KOPT-K1 (cell line): ENCODE measurements at regions not wholly inside any gene's neighbourhood (a gene's known extent, or its start where the extent isn't known, plus 50 kb on each side); places are given as distances from the start of the nearest gene placed in this dataset.

Experiments used
- H3K27ac ChIP-seq: fragments of 200-600 bp; sonication (generic); 2 replicates; pipeline ENCODE4 v1.5.1; 2016; ENCODE audit warnings: antibody characterized with exemption, mild to moderate bottlenecking, low read depth, low read length; ENCODE audit not compliant: poor library complexity, severe bottlenecking
- H3K36me3 ChIP-seq: fragments of 200-600 bp; sonication (generic); 2 replicates; pipeline ENCODE4 v1.5.1; 2017; ENCODE audit warnings: antibody characterized with exemption, mild to moderate bottlenecking, low read length, moderate library complexity; ENCODE audit not compliant: insufficient read depth
- H3K9me3 ChIP-seq: fragments of 200-600 bp; sonication (generic); 2 replicates; pipeline ENCODE4 v1.5.1; 2017; ENCODE audit warnings: antibody characterized with exemption, low read length, mild to moderate bottlenecking; ENCODE audit not compliant: insufficient read depth, poor library complexity, severe bottlenecking

DNA sequence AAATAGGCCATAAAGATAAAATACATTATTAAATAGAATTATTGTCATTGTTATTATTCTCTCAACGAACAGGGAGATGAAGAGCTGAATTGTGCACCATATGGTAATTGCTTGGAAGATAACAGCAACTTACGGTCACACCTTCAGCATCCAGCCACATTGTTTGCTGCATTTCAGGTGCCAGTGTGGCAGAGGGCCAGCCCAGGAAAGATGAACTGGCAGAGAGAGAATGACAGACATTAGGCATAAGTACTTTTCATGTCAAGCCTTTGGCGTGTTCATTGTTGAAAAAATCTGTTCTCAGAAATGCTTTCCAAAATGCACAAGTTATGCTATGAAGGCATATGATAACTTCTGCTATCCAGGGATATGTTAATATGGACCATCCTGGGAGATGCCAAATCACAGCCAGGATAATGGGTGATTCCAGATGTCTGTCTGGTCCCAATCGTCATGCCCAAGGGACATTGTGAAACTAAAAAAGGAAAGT, 748.6 kb upstream of the PIK3C3 start:
- no peak overlapping the region for H3K27ac ChIP-seq
- H3K9me3 ChIP-seq: no peaks in the 10 kb centered on the region
- H3K36me3 ChIP-seq: no peaks in the 10 kb centered on the region

DNA sequence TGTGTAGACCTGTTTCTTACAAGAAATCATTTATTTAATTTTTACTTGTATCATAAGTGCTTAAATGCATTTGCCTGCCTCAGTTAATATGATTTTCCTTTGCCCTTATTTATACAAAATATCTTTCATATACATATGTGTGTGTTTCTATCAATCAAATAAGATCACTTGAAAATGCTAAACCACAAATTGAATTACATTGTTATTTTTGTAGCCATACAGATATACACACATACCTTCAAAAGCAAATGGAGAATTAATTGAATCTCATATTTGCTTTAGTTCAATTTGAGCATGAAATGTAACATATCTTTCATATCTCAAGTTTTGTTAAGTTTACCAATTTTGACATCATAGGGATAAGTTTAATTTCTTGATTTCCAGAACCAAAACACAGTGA, 755.8 kb upstream of the PIK3C3 start:
- H3K36me3 ChIP-seq: no peaks in the 10 kb centered on the region
- no peaks in the 10 kb centered on the region for H3K9me3 ChIP-seq
- H3K27ac ChIP-seq: no peak overlapping the region

DNA sequence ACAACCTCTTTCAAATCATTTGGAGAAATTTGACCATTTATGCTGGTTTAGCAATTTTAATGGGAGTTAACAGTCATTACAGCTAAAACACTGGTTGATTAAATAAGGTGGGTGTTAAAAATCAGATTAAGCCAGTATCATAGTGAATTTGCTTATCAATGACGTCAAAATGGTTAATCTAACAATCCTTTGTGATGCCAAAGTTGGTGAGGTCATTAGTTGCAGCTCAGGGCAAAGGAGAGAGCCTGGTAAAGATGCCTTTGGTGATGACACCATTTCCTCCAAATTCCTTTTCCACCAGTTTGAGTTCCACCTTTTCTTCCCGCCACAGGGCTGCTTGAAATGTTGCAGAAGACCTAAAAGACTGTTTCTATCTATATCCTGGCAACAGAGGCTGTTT, 757.1 kb upstream of the PIK3C3 start:
- Histone ChIP-seq H3K27ac (no peak overlapping the region), H3K36me3 (no peaks in the 10 kb centered on the region), H3K9me3 (no peaks in the 10 kb centered on the region)

DNA sequence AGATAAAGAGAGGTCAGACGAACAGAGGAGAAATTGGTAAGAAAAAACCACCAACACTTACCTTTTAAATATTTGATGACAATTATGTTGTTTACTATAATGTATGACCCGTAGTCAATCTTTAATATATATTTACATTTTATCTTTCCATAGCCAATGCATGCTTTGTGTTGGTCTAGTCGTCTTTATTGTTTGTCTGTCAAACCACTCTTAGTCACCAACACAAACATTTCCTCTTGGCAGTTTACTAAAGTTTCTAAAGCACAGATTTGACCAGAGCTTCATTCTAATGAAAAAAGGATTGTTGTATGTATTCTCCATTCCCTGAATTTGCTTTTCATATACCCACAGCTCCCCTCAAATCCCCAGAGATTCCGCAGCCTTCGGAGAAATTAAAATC, 784.7 kb upstream of the PIK3C3 start:
- H3K36me3 ChIP-seq: no peaks in the 10 kb centered on the region
- no peaks in the 10 kb centered on the region for H3K9me3 ChIP-seq
- H3K27ac ChIP-seq: no peak overlapping the region

DNA sequence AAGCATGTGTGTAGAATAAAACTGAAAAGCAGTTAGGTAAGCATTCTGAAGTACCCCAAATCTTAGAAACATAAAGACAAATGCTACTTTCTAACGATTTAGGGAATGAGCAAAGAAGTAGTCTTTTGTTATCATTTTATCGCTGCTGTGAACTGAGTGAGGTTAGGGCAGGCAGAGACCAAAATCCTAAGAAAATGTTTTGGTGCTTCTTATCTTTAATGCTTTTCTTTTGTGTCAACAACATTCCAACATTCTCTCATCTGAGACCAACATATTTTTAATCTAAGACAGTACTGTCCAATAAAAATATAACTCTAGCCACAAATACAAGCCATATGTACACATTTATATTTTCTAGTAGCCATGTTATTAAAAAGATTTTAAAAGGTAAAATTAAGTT, 789.4 kb upstream of the PIK3C3 start:
- Histone ChIP-seq H3K9me3 (no peaks in the 10 kb centered on the region), H3K27ac (no peak overlapping the region)

DNA sequence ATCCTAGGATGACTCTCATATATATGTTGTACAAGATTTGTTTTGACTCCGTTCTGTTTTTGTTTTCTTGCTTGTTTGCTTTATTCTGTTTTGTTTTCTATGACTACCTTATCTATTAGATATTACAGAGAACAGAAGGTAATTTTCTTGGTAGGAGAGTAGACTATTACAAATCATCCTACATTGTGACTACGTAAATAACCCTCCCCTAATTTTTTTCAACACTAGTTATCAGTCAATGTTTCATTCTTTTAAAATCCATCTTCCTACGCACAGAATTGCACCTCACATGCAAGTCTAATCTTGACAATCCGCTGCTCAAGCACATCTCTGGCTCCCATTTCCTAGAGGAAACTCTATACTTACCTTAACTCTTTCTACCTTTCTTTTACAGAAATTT, 792.3 kb upstream of the PIK3C3 start:
- Histone ChIP-seq H3K36me3 (no peaks in the 10 kb centered on the region), H3K9me3 (no peaks in the 10 kb centered on the region), H3K27ac (no peak overlapping the region)

More for the DNA sequence above, 789.4 kb upstream of the PIK3C3 start:
- H3K36me3 ChIP-seq: no peaks in the 10 kb centered on the region

DNA sequence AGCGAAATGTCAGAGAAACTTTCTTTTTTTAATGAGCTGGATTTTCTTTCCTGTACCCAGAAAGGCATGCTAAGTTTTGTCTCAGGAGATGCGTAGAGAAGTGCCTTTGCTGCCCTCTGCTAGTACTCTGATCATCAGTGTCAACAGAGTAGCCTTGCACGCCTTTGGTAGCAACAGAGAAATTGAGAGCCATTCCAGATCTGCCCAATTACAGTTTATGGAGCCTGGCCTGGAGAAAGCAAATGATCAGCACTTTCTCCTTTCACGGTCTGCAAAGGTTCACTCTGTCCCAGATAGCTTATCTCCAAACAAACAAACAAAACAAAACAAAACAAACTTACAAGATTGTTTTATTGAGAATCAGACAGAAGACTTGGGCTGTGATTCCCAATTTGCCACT, 792.8 kb upstream of the PIK3C3 start:
- Histone ChIP-seq H3K36me3 (no peaks in the 10 kb centered on the region), H3K27ac (no peak overlapping the region), H3K9me3 (no peaks in the 10 kb centered on the region)

DNA sequence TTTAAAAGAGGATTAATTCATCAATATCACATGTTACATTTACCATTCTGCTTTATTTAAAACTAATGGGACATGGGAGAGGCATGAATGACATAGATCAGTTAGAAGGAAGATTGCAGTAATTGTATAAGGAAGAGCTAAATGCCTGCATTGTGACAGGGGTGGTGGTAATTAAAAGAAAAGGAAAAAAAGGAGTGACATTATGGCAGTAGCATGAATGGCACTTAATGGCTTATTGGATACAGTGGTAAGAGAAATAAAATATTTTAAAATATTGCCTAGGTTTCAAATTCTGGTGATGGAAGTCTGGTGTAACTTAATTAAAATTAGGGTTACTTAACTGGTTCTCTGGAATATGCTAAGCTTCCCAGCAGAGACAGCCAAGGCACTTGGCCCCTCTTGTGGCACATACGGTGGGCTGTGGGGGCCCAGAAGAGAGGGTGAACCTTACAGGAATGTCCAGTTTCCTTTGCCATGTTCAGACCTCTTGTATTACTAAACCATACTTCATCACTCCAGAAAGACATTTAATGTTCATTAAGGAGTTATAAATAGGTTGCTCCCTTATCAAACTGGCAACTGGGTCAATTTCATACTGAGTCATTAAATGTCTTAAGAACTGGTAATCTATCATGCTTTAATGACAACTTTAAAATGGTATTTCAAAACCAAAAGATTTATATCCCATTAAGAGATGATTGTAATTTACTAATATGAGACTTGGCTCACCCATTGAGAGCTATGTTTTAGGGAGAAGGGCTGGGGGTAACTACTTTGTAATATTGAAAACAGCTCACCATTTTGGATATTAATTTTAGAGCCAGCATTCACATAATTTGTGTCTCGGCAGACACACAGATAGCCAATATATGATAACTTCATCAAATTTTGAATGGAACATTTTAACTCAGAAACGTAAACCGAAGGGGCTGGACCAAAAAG, 798.9 kb upstream of the PIK3C3 start:
- H3K27ac ChIP-seq: no peak overlapping the region
- no peaks in the 10 kb centered on the region for H3K36me3 ChIP-seq
- H3K9me3 ChIP-seq: no peaks in the 10 kb centered on the region

DNA sequence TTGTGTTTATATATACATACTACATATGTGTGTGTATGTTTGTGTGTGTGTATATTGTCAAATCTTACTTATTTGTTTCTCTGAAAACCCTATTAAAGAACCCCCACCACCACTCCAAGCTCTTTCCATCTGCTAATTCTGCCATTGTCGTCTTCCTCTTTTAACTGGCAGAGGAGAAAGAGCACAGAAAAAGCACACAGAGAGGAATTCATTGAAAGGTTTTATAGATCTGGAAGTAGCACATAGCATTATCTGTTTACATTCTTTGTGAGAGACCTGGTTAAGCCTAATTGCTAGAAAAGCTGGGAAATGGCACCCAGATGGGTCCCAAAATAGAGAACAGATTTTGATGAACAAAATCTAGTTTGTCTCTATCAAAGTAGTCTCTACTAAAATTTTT, 800.0 kb upstream of the PIK3C3 start:
- no peaks in the 10 kb centered on the region for H3K36me3 ChIP-seq
- no peak overlapping the region for H3K27ac ChIP-seq
- H3K9me3 ChIP-seq: no peaks in the 10 kb centered on the region

DNA sequence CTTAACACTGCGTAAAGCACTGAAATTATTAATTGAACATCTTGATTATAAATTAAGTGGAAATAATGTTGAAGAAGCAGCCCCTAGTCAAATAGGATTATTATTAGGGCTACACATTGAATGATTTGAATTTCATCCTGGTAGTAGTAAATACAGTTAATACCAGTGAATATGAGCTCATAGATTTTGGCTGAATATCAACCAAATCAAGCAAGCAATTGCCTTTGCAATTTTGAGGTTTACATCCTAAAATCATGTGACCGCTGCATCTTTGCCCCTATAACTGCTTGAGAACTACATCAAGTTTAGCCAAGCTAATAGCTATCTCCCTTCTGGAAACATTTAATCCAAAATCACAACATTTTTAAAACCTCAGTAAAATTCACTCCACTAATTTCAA, 801.2 kb upstream of the PIK3C3 start:
- no peaks in the 10 kb centered on the region for H3K36me3 ChIP-seq
- no peak overlapping the region for H3K27ac ChIP-seq
- H3K9me3 ChIP-seq: no peaks in the 10 kb centered on the region

DNA sequence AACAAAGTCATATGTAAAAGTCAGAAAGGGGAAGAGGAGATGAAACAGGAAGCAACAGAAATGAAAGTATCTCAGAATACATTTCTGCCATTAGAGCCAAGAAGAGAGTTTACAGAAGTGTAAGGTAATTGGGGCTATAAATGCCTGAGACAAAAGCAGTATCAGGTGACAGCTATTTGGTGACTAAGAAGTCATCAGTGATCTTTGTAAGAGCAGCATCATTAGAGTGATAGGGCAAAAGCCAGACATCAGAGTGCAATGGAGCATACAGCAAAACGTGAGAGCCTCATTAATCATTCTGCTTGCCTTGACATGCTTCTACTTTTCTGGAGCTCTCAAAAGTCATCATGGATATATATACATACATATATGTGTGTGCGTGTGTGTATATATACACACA, 804.7 kb upstream of the PIK3C3 start:
- no peak overlapping the region for H3K27ac ChIP-seq
- H3K9me3 ChIP-seq: no peaks in the 10 kb centered on the region
- no peaks in the 10 kb centered on the region for H3K36me3 ChIP-seq

DNA sequence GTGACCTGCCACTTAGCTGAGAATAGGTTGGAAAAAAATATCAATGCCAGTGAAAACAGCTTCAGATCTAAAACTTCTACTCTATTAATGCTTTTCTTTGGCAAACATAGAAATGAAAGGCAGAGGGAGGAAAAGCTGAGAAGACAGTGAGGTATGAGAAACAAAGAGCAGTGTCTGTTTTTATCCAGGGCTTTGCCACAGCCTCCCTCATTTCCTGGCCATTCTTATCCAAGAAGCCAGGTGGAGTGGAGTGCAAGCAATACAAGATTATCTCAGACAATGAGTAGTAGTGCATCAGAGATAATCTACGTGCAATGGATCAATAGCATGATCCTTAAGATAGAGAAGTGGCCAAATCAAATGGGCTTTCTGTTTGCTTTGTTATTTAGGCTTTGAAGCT, 808.7 kb upstream of the PIK3C3 start:
- no peaks in the 10 kb centered on the region for H3K9me3 ChIP-seq
- no peaks in the 10 kb centered on the region for H3K36me3 ChIP-seq
- no peak overlapping the region for H3K27ac ChIP-seq

DNA sequence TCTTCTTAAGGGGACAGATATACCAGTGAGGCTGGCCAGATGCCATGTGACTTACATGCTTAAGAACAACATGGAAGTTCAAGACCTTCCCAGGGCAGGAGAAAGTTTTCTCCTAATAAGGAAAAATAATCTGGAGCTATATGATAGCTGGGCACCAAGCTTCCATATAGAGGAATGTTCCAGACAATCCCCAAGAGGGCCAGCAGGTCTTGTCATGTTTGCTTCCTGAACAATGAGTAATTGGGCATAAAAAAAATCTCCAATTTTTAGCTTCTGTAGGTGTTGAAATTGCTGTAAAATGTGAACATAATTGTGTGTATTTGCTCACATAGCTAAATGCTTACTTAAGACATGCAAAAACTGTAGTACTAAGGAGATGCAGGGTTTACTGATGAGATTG, 809.5 kb upstream of the PIK3C3 start:
- Histone ChIP-seq H3K27ac (no peak overlapping the region), H3K36me3 (no peaks in the 10 kb centered on the region), H3K9me3 (no peaks in the 10 kb centered on the region)

DNA sequence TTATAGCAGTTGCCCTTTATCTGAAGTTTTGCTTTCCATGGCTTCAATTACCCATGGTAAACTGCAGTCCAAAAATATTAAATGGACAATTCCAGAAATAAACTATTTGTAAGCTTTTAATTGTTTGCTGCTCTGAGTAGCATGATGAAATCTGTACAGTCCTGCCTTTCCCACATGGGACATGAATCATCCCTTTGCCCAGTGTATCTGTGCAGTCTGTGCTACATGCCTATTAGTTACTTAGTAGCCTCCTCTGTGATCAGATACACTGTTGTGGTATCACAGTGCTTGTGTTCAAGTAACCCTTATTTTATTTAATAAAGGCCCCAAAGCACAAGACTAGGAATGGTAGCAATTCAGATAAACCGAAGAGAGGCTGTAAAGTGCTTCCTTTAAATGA, 810.6 kb upstream of the PIK3C3 start:
- H3K9me3 ChIP-seq: no peaks in the 10 kb centered on the region
- no peaks in the 10 kb centered on the region for H3K36me3 ChIP-seq
- H3K27ac ChIP-seq: no peak overlapping the region

DNA sequence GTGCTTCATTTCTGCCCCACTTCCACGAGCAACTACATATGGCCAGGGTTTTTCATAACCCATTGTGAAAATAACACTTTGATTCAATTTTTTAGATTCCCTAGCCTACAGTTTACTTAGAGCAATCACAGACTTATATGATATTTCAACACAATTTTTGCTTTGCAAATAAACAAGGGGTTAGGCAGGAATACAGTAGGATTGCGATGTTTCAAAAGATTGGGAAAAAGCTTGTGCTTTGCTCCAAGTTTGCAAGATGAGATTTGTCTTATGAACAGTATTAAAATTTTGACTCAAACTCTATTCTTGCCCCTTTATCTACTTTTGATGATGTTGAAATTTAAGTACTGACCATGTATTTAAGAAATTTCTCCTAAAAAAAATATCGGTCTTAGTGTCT, 814.5 kb upstream of the PIK3C3 start:
- no peaks in the 10 kb centered on the region for H3K36me3 ChIP-seq

DNA sequence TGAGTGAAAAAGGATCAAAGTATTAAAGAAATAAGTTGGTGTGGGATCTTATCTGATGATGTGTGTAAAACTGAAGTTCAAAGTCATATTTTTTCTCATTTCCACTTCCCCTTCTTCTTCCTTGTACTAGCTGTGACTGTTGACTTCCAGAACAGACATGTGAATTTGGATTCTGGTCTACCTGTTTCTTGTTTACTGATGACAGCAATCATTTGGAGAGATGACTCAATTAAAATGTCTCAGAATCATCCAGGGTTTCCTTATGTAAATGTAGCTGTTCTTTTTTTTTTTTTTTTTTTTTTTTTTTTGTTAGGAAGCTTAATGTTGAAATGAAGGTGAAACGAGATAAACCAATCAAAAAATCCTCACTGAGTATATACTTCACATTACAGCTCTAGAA, 819.9 kb upstream of the PIK3C3 start:
- Histone ChIP-seq H3K27ac (no peak overlapping the region), H3K9me3 (no peaks in the 10 kb centered on the region)

More for the DNA sequence above, 814.5 kb upstream of the PIK3C3 start:
- no peak overlapping the region for H3K27ac ChIP-seq
- no peaks in the 10 kb centered on the region for H3K9me3 ChIP-seq

More for the DNA sequence above, 819.9 kb upstream of the PIK3C3 start:
- H3K36me3 ChIP-seq: no peaks in the 10 kb centered on the region
